ENCODE measurements at regions not wholly inside any gene's neighbourhood (a gene's known extent, or its start where the extent isn't known, plus 50 kb on each side); places are given as distances from the start of the nearest gene placed in this dataset.

- no peak for DNase-seq
Observed at GRCh38 chr17:79680318-79680695, 50.4 kb upstream of the ENPP7 start.

- DNase-seq, result no peak
Observed at GRCh38 chr17:79679631-79680317, 51.0 kb upstream of the ENPP7 start.

GRCh38 chr17:79678736-79679255 lies 51.9 kb upstream of the ENPP7 start:
- DNase-seq, result no peak

- DNase-seq, result no peak
Observed at GRCh38 chr17:79678091-79678735, 52.5 kb upstream of the ENPP7 start.

- DNase-seq, result no peak
Observed at GRCh38 chr17:79677646-79678045, 53.1 kb upstream of the ENPP7 start.

- DNase-seq, result no peak
Observed at GRCh38 chr17:79676796-79677195, 53.9 kb upstream of the ENPP7 start.

- DNase-seq, result no peak
Observed at GRCh38 chr17:79675413-79675725, 55.4 kb upstream of the ENPP7 start.

- no peak for DNase-seq
Observed at GRCh38 chr17:79674506-79675412, 56.0 kb upstream of the ENPP7 start.

GRCh38 chr17:79673517-79673916 lies 57.2 kb upstream of the ENPP7 start:
- DNase-seq, result no peak

- DNase-seq, result no peak
Observed at GRCh38 chr17:79672496-79672895, 58.2 kb upstream of the ENPP7 start.

- no peak for DNase-seq
Observed at GRCh38 chr17:79671085-79671694, 59.6 kb upstream of the ENPP7 start.

- DNase-seq, result peak; percentile 2
Observed at GRCh38 chr17:79670537-79671084, 59.8 kb upstream of the RBFOX3 start.

GRCh38 chr17:79669861-79670260 lies 59.0 kb upstream of the RBFOX3 start:
- no peak for DNase-seq

GRCh38 chr17:79668344-79669250 lies 57.7 kb upstream of the RBFOX3 start:
- DNase-seq, result no peak

- DNase-seq, result no peak
Observed at GRCh38 chr17:79667746-79668145, 56.9 kb upstream of the RBFOX3 start.

GRCh38 chr17:79667121-79667715 lies 56.4 kb upstream of the RBFOX3 start:
- no peak for DNase-seq

- DNase-seq, result no peak
Observed at GRCh38 chr17:79666111-79666510, 55.3 kb upstream of the RBFOX3 start.

GRCh38 chr17:79664930-79665737 lies 54.3 kb upstream of the RBFOX3 start:
- DNase-seq, result peak; percentile 38

GRCh38 chr17:79661292-79662041 lies 50.6 kb upstream of the RBFOX3 start:
- no peak for DNase-seq

Measured in DMS79 treated with DMSO at 0.1 percent for 48 hours (cell line).